Glutamatergic neuron (in vitro differentiated cells): ENCODE measurements at regions not wholly inside any gene's neighbourhood (a gene's known extent, or its start where the extent isn't known, plus 50 kb on each side); places are given as distances from the start of the nearest gene placed in this dataset.

Source experiments
- DNase-seq: peaks from one replicate; pipeline ENCODE4 v3.0.0; 2022
- H3K27ac Mint-ChIP-seq: one replicate; pipeline ENCODE4 v1.8.0; 2020; ENCODE audit warnings: mild to moderate bottlenecking, mixed read lengths, inconsistent platforms; ENCODE audit not compliant: unreplicated experiment
- H3K27me3 Mint-ChIP-seq: one replicate; pipeline ENCODE4 v1.8.0; 2020; ENCODE audit warnings: mild to moderate bottlenecking, moderate library complexity, mixed read lengths, inconsistent platforms; ENCODE audit not compliant: unreplicated experiment
- H3K36me3 Mint-ChIP-seq: one replicate; pipeline ENCODE4 v1.8.0; 2020; ENCODE audit warnings: mild to moderate bottlenecking, mixed read lengths, inconsistent platforms; ENCODE audit not compliant: unreplicated experiment
- H3K4me1 Mint-ChIP-seq: one replicate; pipeline ENCODE4 v1.8.0; 2020; ENCODE audit warnings: mild to moderate bottlenecking, low read depth, mixed read lengths, inconsistent platforms; ENCODE audit not compliant: unreplicated experiment
- H3K4me3 Mint-ChIP-seq: one replicate; pipeline ENCODE4 v1.8.0; 2020; ENCODE audit warnings: mild to moderate bottlenecking, mixed read lengths, inconsistent platforms; ENCODE audit not compliant: unreplicated experiment
- H3K9me3 Mint-ChIP-seq: one replicate; pipeline ENCODE4 v1.8.0; 2020; ENCODE audit warnings: mild to moderate bottlenecking, moderate library complexity, mixed read lengths, inconsistent platforms; ENCODE audit not compliant: unreplicated experiment
- CTCF ChIP-seq: fragments of 200-600 bp; sonication (generic); IDR thresholded peaks from one replicate; pipeline ENCODE4 v1.5.0; 2021; ENCODE audit not compliant: partially characterized antibody, unreplicated experiment

GRCh38 chr5:54831233-54831632, 154.2 kb downstream of the ESM1 start:
- peaks cover 36% of the 10 kb centered on the region for H3K4me1 Mint-ChIP-seq
- peak overlapping the region; percentile 73 for H3K27ac Mint-ChIP-seq
- H3K27me3 Mint-ChIP-seq = peaks cover 9% of the 10 kb centered on the region
- no peaks in the 10 kb centered on the region for H3K36me3 Mint-ChIP-seq
- TF ChIP-seq CTCF = no peak
- no peak for DNase-seq
- H3K9me3 Mint-ChIP-seq = peaks cover 2% of the 10 kb centered on the region
- H3K4me3 Mint-ChIP-seq = no peak overlapping the region

GRCh38 chr5:54829676-54830535, 155.5 kb downstream of the ESM1 start:
- Mint-ChIP-seq H3K9me3 (peaks cover 2% of the 10 kb centered on the region), H3K4me3 (no peak overlapping the region), H3K4me1 (peaks cover 36% of the 10 kb centered on the region), H3K27me3 (peaks cover 7% of the 10 kb centered on the region), H3K27ac (peak overlapping the region; percentile 23), H3K36me3 (no peaks in the 10 kb centered on the region)
- no peak for TF ChIP-seq CTCF
- no peak for DNase-seq

GRCh38 chr5:54829102-54829501, 156.3 kb downstream of the ESM1 start:
- H3K36me3 Mint-ChIP-seq = no peaks in the 10 kb centered on the region
- H3K27me3 Mint-ChIP-seq = peaks cover 7% of the 10 kb centered on the region
- TF ChIP-seq CTCF = no peak
- peaks cover 36% of the 10 kb centered on the region for H3K4me1 Mint-ChIP-seq
- H3K27ac Mint-ChIP-seq = peak overlapping the region; percentile 23
- DNase-seq = no peak
- H3K4me3 Mint-ChIP-seq = no peak overlapping the region
- H3K9me3 Mint-ChIP-seq = peaks cover 2% of the 10 kb centered on the region

- Mint-ChIP-seq H3K27me3 (peaks cover 5% of the 10 kb centered on the region), H3K27ac (no peak overlapping the region), H3K4me3 (no peak overlapping the region), H3K4me1 (peaks cover 28% of the 10 kb centered on the region), H3K36me3 (no peaks in the 10 kb centered on the region), H3K9me3 (no peaks in the 10 kb centered on the region)
- no peak for TF ChIP-seq CTCF
- no peak for DNase-seq
Observed at GRCh38 chr5:54828151-54828550, 157.2 kb downstream of the ESM1 start.

GRCh38 chr5:54825005-54825404, 160.4 kb downstream of the ESM1 start:
- Mint-ChIP-seq H3K4me1 (peaks cover 18% of the 10 kb centered on the region), H3K27me3 (peaks cover 1% of the 10 kb centered on the region), H3K9me3 (no peaks in the 10 kb centered on the region), H3K27ac (no peak overlapping the region), H3K36me3 (no peaks in the 10 kb centered on the region), H3K4me3 (no peak overlapping the region)
- no peak for DNase-seq
- no peak for TF ChIP-seq CTCF
